Neural progenitor cell (in vitro differentiated cells): ENCODE measurements at regions not wholly inside any gene's neighbourhood (a gene's known extent, or its start where the extent isn't known, plus 50 kb on each side); places are given as distances from the start of the nearest gene placed in this dataset.

ENCODE experiments used
- EZH2 ChIP-seq: fragments of 200-600 bp; sonication (generic); IDR thresholded peaks from 2 replicates; pipeline ENCODE4 v1.6.1; 2017; ENCODE audit warnings: antibody characterized with exemption, mild to moderate bottlenecking, moderate library complexity
- TF ChIP-seq, protein P1 (sequence below): fragments of 200-600 bp; sonication (generic); IDR thresholded peaks from 2 replicates; pipeline ENCODE4 v1.5.1; 2017; ENCODE audit warnings: antibody characterized with exemption, mild to moderate bottlenecking

DNA sequence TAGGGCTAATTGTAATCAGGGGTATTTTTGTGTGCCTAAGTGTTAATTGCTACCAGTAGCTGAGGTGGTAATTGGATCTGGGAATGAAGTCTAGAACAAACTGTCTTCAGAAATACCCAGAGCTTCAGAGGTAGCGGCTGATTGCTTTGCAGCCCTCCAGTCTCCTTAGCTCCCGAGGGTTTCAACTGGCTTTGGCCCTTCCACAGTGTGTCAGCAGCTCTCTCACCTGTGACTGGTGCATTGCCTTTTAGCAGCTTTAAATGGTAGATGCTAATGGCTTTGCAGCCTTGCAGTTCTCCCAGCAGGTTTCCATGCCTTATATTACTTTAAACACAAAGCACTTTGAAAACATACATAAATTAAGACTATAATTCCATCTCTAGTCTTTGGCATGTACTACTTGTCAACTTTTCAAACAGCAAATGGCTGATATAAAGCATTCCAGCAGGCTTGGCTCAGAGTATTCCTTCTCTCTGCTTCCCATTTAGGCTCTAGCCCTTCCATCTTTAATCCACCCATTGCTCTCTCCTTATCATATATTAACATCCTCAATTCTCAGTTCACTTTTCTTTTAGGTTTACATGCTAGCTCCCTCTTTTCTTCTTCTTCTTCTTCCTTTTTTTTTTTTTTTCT lies 156.4 kb upstream of the GALNT13 start:
- no peak for TF ChIP-seq EZH2
- TF ChIP-seq, protein P1, sequence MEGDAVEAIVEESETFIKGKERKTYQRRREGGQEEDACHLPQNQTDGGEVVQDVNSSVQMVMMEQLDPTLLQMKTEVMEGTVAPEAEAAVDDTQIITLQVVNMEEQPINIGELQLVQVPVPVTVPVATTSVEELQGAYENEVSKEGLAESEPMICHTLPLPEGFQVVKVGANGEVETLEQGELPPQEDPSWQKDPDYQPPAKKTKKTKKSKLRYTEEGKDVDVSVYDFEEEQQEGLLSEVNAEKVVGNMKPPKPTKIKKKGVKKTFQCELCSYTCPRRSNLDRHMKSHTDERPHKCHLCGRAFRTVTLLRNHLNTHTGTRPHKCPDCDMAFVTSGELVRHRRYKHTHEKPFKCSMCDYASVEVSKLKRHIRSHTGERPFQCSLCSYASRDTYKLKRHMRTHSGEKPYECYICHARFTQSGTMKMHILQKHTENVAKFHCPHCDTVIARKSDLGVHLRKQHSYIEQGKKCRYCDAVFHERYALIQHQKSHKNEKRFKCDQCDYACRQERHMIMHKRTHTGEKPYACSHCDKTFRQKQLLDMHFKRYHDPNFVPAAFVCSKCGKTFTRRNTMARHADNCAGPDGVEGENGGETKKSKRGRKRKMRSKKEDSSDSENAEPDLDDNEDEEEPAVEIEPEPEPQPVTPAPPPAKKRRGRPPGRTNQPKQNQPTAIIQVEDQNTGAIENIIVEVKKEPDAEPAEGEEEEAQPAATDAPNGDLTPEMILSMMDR: no peak
